ENCODE measurements at regions not wholly inside any gene's neighbourhood (a gene's known extent, or its start where the extent isn't known, plus 50 kb on each side); places are given as distances from the start of the nearest gene placed in this dataset.

DNA sequence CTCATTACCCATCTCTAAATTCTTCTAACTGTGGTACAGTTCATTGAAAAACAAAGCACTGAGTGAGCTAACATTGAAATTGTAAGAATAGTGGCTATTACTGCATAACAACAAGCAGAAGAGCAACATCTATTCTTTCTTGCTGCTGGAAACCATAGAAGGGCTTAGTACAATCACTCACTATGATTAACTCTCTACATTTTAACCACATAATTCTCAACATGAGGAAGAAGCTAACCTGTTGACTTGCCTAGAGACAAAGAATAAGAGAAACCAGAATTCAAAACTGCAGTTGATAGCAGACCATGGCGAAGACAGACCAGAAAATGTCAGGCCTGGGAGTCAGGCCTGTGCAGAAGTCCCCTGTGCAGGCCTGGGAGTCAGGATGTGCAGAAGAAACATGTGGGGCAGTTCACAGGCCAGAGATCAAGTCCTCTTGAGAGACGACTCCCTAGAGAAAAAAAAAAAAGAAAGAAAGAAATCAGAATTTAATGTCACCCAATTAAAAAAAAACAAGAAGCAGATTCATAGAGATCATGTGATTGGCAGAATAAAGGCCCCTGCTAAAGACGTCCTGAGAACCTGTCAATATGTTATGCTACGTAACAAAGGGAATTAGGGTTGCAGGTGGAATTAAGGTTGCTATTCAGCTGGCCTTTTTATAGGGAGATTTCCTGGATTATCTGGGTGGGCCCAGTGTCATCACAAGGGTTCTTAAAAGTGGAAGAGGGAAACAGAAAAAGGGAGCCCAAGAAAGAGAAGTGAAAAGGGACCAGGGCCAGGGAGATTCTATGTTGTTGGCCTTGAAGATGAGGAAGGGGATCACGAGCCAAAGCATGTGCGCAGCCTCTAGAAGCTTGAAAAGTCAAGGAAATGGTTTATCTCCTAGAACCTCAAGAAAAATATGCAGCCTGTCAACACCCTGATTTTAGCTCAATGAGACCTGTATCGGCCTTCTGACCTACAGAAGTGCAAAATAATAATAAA is 94.9 kb downstream of the MRPL39 start:
- TF ChIP-seq, protein P1, sequence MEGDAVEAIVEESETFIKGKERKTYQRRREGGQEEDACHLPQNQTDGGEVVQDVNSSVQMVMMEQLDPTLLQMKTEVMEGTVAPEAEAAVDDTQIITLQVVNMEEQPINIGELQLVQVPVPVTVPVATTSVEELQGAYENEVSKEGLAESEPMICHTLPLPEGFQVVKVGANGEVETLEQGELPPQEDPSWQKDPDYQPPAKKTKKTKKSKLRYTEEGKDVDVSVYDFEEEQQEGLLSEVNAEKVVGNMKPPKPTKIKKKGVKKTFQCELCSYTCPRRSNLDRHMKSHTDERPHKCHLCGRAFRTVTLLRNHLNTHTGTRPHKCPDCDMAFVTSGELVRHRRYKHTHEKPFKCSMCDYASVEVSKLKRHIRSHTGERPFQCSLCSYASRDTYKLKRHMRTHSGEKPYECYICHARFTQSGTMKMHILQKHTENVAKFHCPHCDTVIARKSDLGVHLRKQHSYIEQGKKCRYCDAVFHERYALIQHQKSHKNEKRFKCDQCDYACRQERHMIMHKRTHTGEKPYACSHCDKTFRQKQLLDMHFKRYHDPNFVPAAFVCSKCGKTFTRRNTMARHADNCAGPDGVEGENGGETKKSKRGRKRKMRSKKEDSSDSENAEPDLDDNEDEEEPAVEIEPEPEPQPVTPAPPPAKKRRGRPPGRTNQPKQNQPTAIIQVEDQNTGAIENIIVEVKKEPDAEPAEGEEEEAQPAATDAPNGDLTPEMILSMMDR (IDR thresholded peaks at IDR 0.05): no peak
- TF ChIP-seq POLR2A (IDR thresholded peaks at IDR 0.05): no peak

Data from body of pancreas (tissue), 4 donors.